GM18867 (cell line): ENCODE measurements at regions not wholly inside any gene's neighbourhood (a gene's known extent, or its start where the extent isn't known, plus 50 kb on each side); places are given as distances from the start of the nearest gene placed in this dataset.
"Not testable (repeated sequence)": the region's sequence is repeated elsewhere in the genome, so short reads cannot be mapped to it uniquely, and the experiment has no call there.

Experiments
- ATAC-seq: cut with Tn5 transposase; IDR thresholded peaks from one replicate; pipeline ENCODE4 v1.9.1; 2021; ENCODE audit warnings: mild to moderate bottlenecking, moderate library complexity; ENCODE audit not compliant: unreplicated experiment

GRCh38 chr7:47093320-47094234, 488.3 kb downstream of the TNS3 start:
- ATAC-seq = no peak

GRCh38 chr7:47092336-47092735, 489.6 kb downstream of the TNS3 start:
- ATAC-seq = no peak

GRCh38 chr7:47091141-47091540, 490.8 kb downstream of the TNS3 start:
- no peak for ATAC-seq

- no peak for ATAC-seq
These were observed 492.4 kb downstream of the TNS3 start for GRCh38 chr7:47089461-47089860.

GRCh38 chr7:47089068-47089417, 492.9 kb downstream of the TNS3 start:
- ATAC-seq = no peak

- peak; percentile 74 for ATAC-seq
These were observed 493.4 kb downstream of the TNS3 start for GRCh38 chr7:47088329-47089067.

- no peak for ATAC-seq
These were observed 494.0 kb downstream of the TNS3 start for GRCh38 chr7:47087866-47088265.

GRCh38 chr7:47085491-47086275, 496.2 kb downstream of the TNS3 start:
- ATAC-seq = no peak

GRCh38 chr7:47083476-47084250, 498.2 kb downstream of the TNS3 start:
- no peak for ATAC-seq

- no peak for ATAC-seq
These were observed 501.1 kb downstream of the TNS3 start for GRCh38 chr7:47080816-47081215.

- no peak for ATAC-seq
These were observed 503.7 kb downstream of the TNS3 start for GRCh38 chr7:47078241-47078640.

- no peak for ATAC-seq
These were observed 507.2 kb downstream of the TNS3 start for GRCh38 chr7:47074702-47075153.

- no peak for ATAC-seq
These were observed 508.6 kb downstream of the TNS3 start for GRCh38 chr7:47073284-47073683.

- no peak for ATAC-seq
These were observed 510.0 kb downstream of the TNS3 start for GRCh38 chr7:47071866-47072265.

- no peak for ATAC-seq
These were observed 512.4 kb downstream of the TNS3 start for GRCh38 chr7:47069385-47070076.

- ATAC-seq = no peak
These were observed 514.8 kb downstream of the TNS3 start for GRCh38 chr7:47066976-47067614.

- ATAC-seq = no peak
These were observed 525.2 kb downstream of the TNS3 start for GRCh38 chr7:47056731-47057130.

- ATAC-seq = not testable (repeated sequence)
These were observed 529.2 kb downstream of the TNS3 start for GRCh38 chr7:47052541-47053208.

GRCh38 chr7:47049234-47049774, 532.6 kb downstream of the TNS3 start:
- ATAC-seq = no peak
